ENCODE measurements at regions not wholly inside any gene's neighbourhood (a gene's known extent, or its start where the extent isn't known, plus 50 kb on each side); places are given as distances from the start of the nearest gene placed in this dataset.

GRCh38 chr1:221148660-221149059 is 269.4 kb downstream of the HLX start (continued):
- TF ChIP-seq, protein P1, sequence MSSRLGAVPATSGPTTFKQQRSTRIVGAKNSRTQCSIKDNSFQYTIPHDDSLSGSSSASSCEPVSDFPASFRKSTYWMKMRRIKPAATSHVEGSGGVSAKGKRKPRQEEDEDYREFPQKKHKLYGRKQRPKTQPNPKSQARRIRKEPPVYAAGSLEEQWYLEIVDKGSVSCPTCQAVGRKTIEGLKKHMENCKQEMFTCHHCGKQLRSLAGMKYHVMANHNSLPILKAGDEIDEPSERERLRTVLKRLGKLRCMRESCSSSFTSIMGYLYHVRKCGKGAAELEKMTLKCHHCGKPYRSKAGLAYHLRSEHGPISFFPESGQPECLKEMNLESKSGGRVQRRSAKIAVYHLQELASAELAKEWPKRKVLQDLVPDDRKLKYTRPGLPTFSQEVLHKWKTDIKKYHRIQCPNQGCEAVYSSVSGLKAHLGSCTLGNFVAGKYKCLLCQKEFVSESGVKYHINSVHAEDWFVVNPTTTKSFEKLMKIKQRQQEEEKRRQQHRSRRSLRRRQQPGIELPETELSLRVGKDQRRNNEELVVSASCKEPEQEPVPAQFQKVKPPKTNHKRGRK (CRISPR knock-in tag; IDR thresholded peaks at IDR 0.05): no peak

DNA sequence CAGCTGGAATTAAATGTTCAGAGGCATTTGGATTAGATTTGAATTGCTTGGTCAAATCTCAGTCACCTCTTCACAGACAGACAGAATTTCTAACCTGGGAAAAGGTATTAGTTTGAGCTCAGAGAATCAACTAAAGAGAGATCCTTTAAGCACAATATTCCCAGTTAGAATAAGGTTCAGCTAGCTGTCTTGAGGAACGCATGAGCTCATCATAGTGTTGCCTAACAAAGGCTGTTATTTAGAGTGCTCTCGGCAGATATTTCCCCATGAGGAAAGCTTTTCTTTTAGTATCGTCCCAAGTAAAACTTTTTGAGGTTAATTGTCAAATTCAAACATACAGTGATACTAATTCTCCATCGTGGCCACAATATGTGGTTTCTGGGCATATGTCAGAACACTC is 269.9 kb downstream of the HLX start:
- ATAC-seq: no peak
- Histone ChIP-seq H3K9ac (ENCODE audit: insufficient read depth, low read depth, low read length) (no peak overlapping the region), H3K79me2 (ENCODE audit: insufficient read depth, low read length) (no peaks in the 10 kb centered on the region), H3K36me3 (replicated peaks in 1 of 2; ENCODE audit: control insufficient read depth in 1 of 2, insufficient read depth in 2 of 2, low read length in 2 of 2) (no peaks in the 10 kb centered on the region), H2AFZ (ENCODE audit: low read length) (no peak overlapping the region), H3K4me3 (replicated peaks in 1 of 3; ENCODE audit: insufficient read depth in 1 of 3, low read depth in 2 of 3, low read length in 3 of 3) (no peak overlapping the region), H3K4me1 (ENCODE audit: insufficient read depth, low read length) (no peaks in the 10 kb centered on the region), H3K27ac (ENCODE audit: extremely low read length, insufficient read depth, low read length) (no peak overlapping the region), H4K20me1 (ENCODE audit: insufficient read depth, low read length) (no peaks in the 10 kb centered on the region), H3K4me2 (ENCODE audit: low read depth, low read length) (no peak overlapping the region), H3K27me3 (ENCODE audit: control insufficient read depth in 1 of 2, insufficient read depth in 2 of 2, low read length in 2 of 2) (no peaks in the 10 kb centered on the region), H3K9me3 (ENCODE audit: low read length) (no peaks in the 10 kb centered on the region)
- FAIRE-seq: no peak
- in situ Hi-C loops (cut with HindIII; ENCODE audit: extremely low pct_ligation_motif_present, low pct_unique_long_range_greater_than_20kb): no loop called here
- CTCF ChIA-PET (ENCODE audit: low intra/inter-chr PET ratio, low total read pairs): no interaction called here
- TF ChIP-seq CENPT (CRISPR knock-in tag; IDR thresholded peaks at IDR 0.05; ENCODE audit: low read depth) (no peak), ZNF275 (CRISPR knock-in tag; IDR thresholded peaks at IDR 0.05; ENCODE audit: borderline replicate concordance) (no peak), ZBTB7B (CRISPR knock-in tag; IDR thresholded peaks at IDR 0.05) (no peak), NFIC (IDR thresholded peaks at IDR 0.05; ENCODE audit: low read length) (no peak), ZBTB21 (CRISPR knock-in tag; IDR thresholded peaks at IDR 0.05) (no peak), HNF4G (IDR thresholded peaks at IDR 0.05; ENCODE audit: borderline replicate concordance, low read depth, low read length) (no peak), HNF4G (CRISPR knock-in tag; IDR thresholded peaks at IDR 0.05; ENCODE audit: borderline replicate concordance, low read depth) (no peak), GABPB1 (CRISPR knock-in tag; IDR thresholded peaks at IDR 0.05) (no peak)
- TF ChIP-seq, protein P2, sequence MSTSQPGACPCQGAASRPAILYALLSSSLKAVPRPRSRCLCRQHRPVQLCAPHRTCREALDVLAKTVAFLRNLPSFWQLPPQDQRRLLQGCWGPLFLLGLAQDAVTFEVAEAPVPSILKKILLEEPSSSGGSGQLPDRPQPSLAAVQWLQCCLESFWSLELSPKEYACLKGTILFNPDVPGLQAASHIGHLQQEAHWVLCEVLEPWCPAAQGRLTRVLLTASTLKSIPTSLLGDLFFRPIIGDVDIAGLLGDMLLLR (CRISPR knock-in tag; IDR thresholded peaks at IDR 0.05): no peak
- TF ChIP-seq, protein P3, sequence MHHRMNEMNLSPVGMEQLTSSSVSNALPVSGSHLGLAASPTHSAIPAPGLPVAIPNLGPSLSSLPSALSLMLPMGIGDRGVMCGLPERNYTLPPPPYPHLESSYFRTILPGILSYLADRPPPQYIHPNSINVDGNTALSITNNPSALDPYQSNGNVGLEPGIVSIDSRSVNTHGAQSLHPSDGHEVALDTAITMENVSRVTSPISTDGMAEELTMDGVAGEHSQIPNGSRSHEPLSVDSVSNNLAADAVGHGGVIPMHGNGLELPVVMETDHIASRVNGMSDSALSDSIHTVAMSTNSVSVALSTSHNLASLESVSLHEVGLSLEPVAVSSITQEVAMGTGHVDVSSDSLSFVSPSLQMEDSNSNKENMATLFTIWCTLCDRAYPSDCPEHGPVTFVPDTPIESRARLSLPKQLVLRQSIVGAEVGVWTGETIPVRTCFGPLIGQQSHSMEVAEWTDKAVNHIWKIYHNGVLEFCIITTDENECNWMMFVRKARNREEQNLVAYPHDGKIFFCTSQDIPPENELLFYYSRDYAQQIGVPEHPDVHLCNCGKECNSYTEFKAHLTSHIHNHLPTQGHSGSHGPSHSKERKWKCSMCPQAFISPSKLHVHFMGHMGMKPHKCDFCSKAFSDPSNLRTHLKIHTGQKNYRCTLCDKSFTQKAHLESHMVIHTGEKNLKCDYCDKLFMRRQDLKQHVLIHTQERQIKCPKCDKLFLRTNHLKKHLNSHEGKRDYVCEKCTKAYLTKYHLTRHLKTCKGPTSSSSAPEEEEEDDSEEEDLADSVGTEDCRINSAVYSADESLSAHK (CRISPR knock-in tag; IDR thresholded peaks at IDR 0.05; ENCODE audit: borderline replicate concordance): no peak
- TF ChIP-seq, protein P4, sequence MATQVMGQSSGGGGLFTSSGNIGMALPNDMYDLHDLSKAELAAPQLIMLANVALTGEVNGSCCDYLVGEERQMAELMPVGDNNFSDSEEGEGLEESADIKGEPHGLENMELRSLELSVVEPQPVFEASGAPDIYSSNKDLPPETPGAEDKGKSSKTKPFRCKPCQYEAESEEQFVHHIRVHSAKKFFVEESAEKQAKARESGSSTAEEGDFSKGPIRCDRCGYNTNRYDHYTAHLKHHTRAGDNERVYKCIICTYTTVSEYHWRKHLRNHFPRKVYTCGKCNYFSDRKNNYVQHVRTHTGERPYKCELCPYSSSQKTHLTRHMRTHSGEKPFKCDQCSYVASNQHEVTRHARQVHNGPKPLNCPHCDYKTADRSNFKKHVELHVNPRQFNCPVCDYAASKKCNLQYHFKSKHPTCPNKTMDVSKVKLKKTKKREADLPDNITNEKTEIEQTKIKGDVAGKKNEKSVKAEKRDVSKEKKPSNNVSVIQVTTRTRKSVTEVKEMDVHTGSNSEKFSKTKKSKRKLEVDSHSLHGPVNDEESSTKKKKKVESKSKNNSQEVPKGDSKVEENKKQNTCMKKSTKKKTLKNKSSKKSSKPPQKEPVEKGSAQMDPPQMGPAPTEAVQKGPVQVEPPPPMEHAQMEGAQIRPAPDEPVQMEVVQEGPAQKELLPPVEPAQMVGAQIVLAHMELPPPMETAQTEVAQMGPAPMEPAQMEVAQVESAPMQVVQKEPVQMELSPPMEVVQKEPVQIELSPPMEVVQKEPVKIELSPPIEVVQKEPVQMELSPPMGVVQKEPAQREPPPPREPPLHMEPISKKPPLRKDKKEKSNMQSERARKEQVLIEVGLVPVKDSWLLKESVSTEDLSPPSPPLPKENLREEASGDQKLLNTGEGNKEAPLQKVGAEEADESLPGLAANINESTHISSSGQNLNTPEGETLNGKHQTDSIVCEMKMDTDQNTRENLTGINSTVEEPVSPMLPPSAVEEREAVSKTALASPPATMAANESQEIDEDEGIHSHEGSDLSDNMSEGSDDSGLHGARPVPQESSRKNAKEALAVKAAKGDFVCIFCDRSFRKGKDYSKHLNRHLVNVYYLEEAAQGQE (IDR thresholded peaks at IDR 0.05; ENCODE audit: borderline replicate concordance in 1 of 2, low read depth in 1 of 2, low read length in 2 of 2): no peak
- POLR2A ChIA-PET: no interaction called here
- WGBS (ENCODE audit: low lambda C conversion rate): 10% methylated on average over 4 of the region's 4 CpGs
- no TSS peak for BruUV-seq (replicated peaks)
- intact Hi-C loops (cut with micrococcal nuclease; ENCODE audit: unreplicated experiment): no loop called here
- no peak for DNase-seq (ENCODE audit: low spot score)

All from HepG2 (cell line).